CD4-positive, CD25-positive, alpha-beta regulatory T cell (primary cell): ENCODE measurements at regions not wholly inside any gene's neighbourhood (a gene's known extent, or its start where the extent isn't known, plus 50 kb on each side); places are given as distances from the start of the nearest gene placed in this dataset.

Source experiments
- ATAC-seq, 2 donors: fragments of 150-1000 bp; cut with Tn5 transposase; one replicate each; pipeline ENCODE4 v1.10.0; 2021; ENCODE audit warnings: low read depth in 2 of 2, moderate number of reproducible peaks in 2 of 2, moderate library complexity in 1 of 2
- DNase-seq, 3 donors: peaks; one replicate each; pipeline versions ENCODE4 v3.0.0 to v3.0.0-alpha.2; 2012 to 2022; ENCODE audit warnings: mixed read lengths in 1 of 3
- H3K27ac ChIP-seq: one replicate; pipeline ENCODE4 v1.7.0; 2013; ENCODE audit warnings: mild to moderate bottlenecking, low read length; ENCODE audit not compliant: insufficient read depth, poor library complexity, severe bottlenecking
- H3K27me3 ChIP-seq: one replicate; pipeline ENCODE4 v1.7.0; 2013; ENCODE audit warnings: low read length; ENCODE audit not compliant: control insufficient read depth, insufficient read depth
- H3K36me3 ChIP-seq: one replicate; pipeline ENCODE4 v1.7.0; 2013; ENCODE audit warnings: mild to moderate bottlenecking, low read length, moderate library complexity; ENCODE audit not compliant: control insufficient read depth, insufficient read depth
- H3K4me1 ChIP-seq: 2 replicates; pipeline ENCODE4 v1.7.0; 2013; ENCODE audit warnings: mild to moderate bottlenecking, low read length; ENCODE audit not compliant: insufficient read depth, control insufficient read depth, poor library complexity, severe bottlenecking
- H3K4me3 ChIP-seq: one replicate; pipeline ENCODE4 v1.7.0; 2013; ENCODE audit warnings: low read depth, mild to moderate bottlenecking, low read length, moderate library complexity
- H3K9me3 ChIP-seq, 2 experiments: 1 replicate in 1 of 2; 2 replicates in 1 of 2; pipeline ENCODE4 v1.7.0; 2013; ENCODE audit warnings: low read length in 2 of 2, mild to moderate bottlenecking in 1 of 2, moderate library complexity in 1 of 2; ENCODE audit not compliant: control insufficient read depth in 2 of 2
- H3K27ac Mint-ChIP-seq, 3 donors: one replicate each; pipeline ENCODE4 v1.8.0; 2020 to 2022; ENCODE audit warnings: mild to moderate bottlenecking in 3 of 3, mixed read lengths in 3 of 3, moderate library complexity in 2 of 3
- H3K27me3 Mint-ChIP-seq: one replicate; pipeline ENCODE4 v1.8.0; 2022; ENCODE audit warnings: mild to moderate bottlenecking, mixed read lengths
- H3K36me3 Mint-ChIP-seq: one replicate; pipeline ENCODE4 v1.8.0; 2020; ENCODE audit warnings: mixed read lengths
- H3K4me1 Mint-ChIP-seq, 4 donors: one replicate each; pipeline ENCODE4 v1.8.0; 2020 to 2022; ENCODE audit warnings: mixed read lengths in 4 of 4, mild to moderate bottlenecking in 1 of 4
- H3K4me3 Mint-ChIP-seq, 4 donors: one replicate each; pipeline ENCODE4 v1.8.0; 2020 to 2022; ENCODE audit warnings: mild to moderate bottlenecking in 4 of 4, mixed read lengths in 4 of 4, moderate library complexity in 3 of 4
- H3K9me3 Mint-ChIP-seq, 7 donors: one replicate each; pipeline ENCODE4 v1.8.0; 2020 to 2022; ENCODE audit warnings: mixed read lengths in 7 of 7, mild to moderate bottlenecking in 3 of 7, moderate library complexity in 2 of 7

DNA sequence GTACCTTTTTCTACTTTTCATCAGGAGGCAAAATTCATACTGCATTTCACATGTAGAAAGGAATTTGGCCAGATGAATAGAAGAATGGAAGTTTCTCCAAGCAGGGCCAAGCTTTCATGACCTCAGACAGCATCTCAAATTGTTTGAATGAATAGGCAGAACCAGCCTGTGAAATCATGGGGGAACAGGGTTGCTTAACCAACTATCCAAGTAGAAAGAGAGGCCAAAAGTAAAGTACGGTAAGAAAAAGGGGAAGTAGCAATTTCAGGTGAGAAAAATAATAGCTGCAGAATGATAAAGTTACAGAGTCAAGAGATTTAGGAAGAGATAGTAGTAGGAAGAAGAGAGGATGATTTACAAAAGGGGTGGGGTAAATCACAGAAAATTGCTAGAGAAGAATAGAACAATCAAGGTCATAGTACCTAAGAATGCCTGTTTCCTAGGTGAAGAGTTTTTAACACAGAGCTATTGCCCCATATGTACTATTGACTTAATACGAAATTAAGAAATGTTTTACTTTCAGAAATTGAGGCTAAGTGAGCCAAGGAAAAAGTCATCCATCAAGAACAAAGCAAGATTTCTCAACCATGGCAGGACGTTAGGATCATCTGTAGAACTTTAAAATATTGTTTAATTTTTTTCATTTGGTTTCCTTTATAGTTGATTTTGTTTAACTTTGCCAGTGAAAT, 177.1 kb upstream of the TET2 start:
- peaks cover 0 to 6% (median 3%) of the 10 kb centered on the region in 7 donors for H3K9me3 Mint-ChIP-seq
- ATAC-seq (no peak), DNase-seq (no peak)
- Histone ChIP-seq H3K27ac (no peak overlapping the region), H3K4me3 (no peak overlapping the region), H3K9me3 (no peaks in the 10 kb centered on the region), H3K4me1 (peaks cover 4% of the 10 kb centered on the region), H3K36me3 (no peaks in the 10 kb centered on the region), H3K27me3 (peaks cover 2% of the 10 kb centered on the region)
- H3K4me1 Mint-ChIP-seq, result peaks cover 8 to 14% (median 12%) of the 10 kb centered on the region in 4 donors
- no peak overlapping the region for H3K27ac Mint-ChIP-seq
- no peak overlapping the region for H3K4me3 Mint-ChIP-seq
- H3K36me3 Mint-ChIP-seq, result no peaks in the 10 kb centered on the region
- peaks cover 6% of the 10 kb centered on the region for H3K27me3 Mint-ChIP-seq

DNA sequence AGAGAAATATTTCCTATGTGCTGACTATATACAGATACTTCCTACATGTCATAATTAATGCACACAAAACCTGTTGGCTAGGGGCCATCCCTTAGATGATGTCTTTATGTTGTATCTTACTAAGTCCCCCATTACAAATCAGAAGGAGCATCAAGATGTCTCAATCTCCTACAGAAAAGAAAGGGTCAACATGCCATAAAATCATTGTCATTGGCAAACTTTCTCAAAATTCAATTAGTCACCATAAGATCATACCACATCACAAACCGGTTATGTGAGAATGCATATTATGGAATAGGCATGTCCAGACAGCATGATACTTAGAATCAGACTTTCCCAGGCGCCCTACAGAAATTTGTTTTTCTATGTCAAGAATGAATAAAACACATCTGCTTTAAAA, 175.2 kb upstream of the TET2 start:
- Histone ChIP-seq H3K4me1 (peaks cover 4% of the 10 kb centered on the region), H3K27ac (no peak overlapping the region), H3K27me3 (peaks cover 2% of the 10 kb centered on the region), H3K36me3 (no peaks in the 10 kb centered on the region), H3K9me3 (no peaks in the 10 kb centered on the region), H3K4me3 (no peak overlapping the region)
- Mint-ChIP-seq H3K4me3 (no peak overlapping the region), H3K36me3 (no peaks in the 10 kb centered on the region), H3K4me1 (peaks cover 4 to 8% (median 5%) of the 10 kb centered on the region in 4 donors), H3K27ac (no peak overlapping the region), H3K9me3 (peaks cover 0 to 6% (median 1%) of the 10 kb centered on the region in 7 donors), H3K27me3 (peaks cover 6% of the 10 kb centered on the region)
- ATAC-seq (no peak), DNase-seq (no peak)

DNA sequence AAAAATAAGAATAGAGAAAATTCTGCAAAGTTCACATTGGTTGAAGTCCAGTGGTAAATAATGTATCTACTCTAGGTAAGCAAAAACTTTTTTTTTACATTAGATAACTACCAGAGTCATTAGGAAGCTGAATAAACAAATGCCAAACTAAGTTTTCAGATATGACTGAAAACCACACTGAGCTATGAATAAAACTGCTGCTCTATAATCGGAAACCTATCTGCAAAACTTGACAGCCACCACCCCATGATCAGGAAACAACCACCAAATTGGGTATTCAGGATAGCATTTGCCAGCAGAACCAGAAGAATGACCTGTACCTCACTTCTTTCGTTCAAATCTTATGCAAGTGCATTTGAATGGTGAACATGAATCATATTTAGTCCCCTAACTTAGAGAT, 173.0 kb upstream of the TET2 start:
- H3K4me3 ChIP-seq, result no peak overlapping the region
- no peak for DNase-seq
- no peaks in the 10 kb centered on the region for H3K9me3 ChIP-seq
- Mint-ChIP-seq H3K27ac (no peak overlapping the region), H3K4me3 (no peak overlapping the region), H3K9me3 (peaks cover 0 to 3% (median 2%) of the 10 kb centered on the region in 7 donors), H3K4me1 (no peaks in the 10 kb centered on the region), H3K36me3 (no peaks in the 10 kb centered on the region), H3K27me3 (peaks cover 6% of the 10 kb centered on the region)
- ATAC-seq, result no peak
- H3K36me3 ChIP-seq, result no peaks in the 10 kb centered on the region
- H3K27me3 ChIP-seq, result peaks cover 2% of the 10 kb centered on the region
- no peaks in the 10 kb centered on the region for H3K4me1 ChIP-seq
- H3K27ac ChIP-seq, result no peak overlapping the region

DNA sequence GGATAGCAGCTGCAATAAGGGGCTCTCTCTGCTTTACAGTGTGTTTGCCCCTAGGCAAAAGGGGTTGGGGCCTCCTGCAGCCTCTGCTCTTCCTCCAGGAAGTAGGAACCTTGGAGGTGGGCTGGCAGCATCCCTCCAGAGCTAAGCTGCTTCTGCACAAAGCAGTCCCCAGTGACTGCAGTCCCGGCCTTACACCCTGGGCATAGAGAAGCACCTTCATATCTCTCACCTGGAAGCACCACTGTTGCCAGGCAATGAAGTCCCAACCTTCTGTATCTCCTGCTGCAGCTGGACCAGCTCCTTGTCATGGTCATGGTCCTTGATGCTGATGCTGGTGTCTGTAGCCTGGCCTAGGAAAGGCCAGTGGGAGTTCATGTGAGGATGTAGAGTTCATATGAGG, 171.1 kb upstream of the TET2 start:
- no peak overlapping the region for H3K4me3 ChIP-seq
- ATAC-seq (no peak), DNase-seq (no peak)
- no peak overlapping the region for H3K27ac ChIP-seq
- no peak overlapping the region for H3K27ac Mint-ChIP-seq
- H3K36me3 Mint-ChIP-seq, result no peaks in the 10 kb centered on the region
- no peaks in the 10 kb centered on the region for H3K4me1 Mint-ChIP-seq
- H3K9me3 ChIP-seq, result no peaks in the 10 kb centered on the region
- H3K27me3 Mint-ChIP-seq, result peaks cover 6% of the 10 kb centered on the region
- H3K36me3 ChIP-seq, result no peaks in the 10 kb centered on the region
- peaks cover 0 to 6% (median 2%) of the 10 kb centered on the region in 7 donors for H3K9me3 Mint-ChIP-seq
- H3K4me1 ChIP-seq, result no peaks in the 10 kb centered on the region
- H3K27me3 ChIP-seq, result peaks cover 2% of the 10 kb centered on the region
- H3K4me3 Mint-ChIP-seq, result no peak overlapping the region

DNA sequence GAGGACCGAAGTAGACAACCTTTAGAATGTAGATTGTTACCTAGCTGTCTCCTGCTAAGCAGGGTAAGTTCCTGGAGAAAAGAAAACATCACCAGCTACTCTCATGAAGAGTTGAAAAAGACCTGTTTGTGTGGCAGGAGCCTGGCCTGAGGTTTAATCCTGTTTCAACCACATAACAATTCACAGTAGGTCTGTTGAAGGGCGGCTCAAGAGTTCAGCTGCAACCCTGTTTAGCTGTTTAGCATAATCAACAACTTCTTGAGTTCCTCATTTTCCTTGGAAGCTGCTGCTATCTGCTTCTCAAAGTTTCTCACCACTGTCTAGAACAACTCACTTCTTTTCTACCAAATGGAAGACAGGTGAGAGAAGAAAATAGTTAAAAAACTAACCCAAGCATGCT, 170.4 kb upstream of the TET2 start:
- Mint-ChIP-seq H3K4me1 (no peaks in the 10 kb centered on the region), H3K9me3 (peaks cover 0 to 6% (median 2%) of the 10 kb centered on the region in 7 donors), H3K27ac (no peak overlapping the region), H3K36me3 (no peaks in the 10 kb centered on the region), H3K4me3 (no peak overlapping the region), H3K27me3 (peaks cover 6% of the 10 kb centered on the region)
- Histone ChIP-seq H3K36me3 (no peaks in the 10 kb centered on the region), H3K9me3 (no peaks in the 10 kb centered on the region), H3K27ac (no peak overlapping the region), H3K4me1 (no peaks in the 10 kb centered on the region), H3K27me3 (peaks cover 2% of the 10 kb centered on the region), H3K4me3 (no peak overlapping the region)
- ATAC-seq (no peak), DNase-seq (no peak)

DNA sequence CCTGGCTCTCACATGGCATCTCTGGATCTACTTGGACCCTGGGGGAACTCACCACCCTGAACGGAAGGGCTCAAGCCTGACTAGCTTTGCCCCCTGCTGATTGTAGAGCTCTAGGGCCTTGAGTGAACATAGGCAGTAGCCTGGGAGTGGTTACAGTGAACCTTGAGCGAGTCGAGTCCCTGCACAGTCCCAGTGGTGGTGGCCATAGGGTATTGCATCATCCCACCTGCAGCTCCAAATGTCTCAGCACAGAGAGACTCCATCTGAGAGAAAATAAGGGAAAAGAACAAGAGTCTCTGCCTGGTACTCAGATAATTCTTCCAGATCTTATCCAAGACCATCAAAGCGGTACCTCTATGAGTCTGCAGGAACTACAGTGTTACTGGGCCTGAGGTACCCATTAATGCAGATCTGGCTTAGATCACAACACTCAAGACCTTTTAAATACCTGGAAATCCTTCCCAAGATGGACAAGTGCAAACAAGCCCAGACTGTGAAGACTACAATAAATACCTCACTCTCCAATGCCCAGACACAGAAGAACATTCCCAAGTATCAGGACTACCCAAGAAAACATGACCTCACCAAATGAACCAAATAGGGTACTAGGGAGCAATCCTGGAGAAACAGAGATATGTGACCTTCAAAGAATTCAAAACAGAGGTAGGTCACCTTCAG, 167.5 kb upstream of the TET2 start:
- no peaks in the 10 kb centered on the region for H3K36me3 Mint-ChIP-seq
- Histone ChIP-seq H3K4me3 (no peak overlapping the region), H3K9me3 (no peaks in the 10 kb centered on the region), H3K27ac (no peak overlapping the region), H3K27me3 (no peaks in the 10 kb centered on the region), H3K36me3 (no peaks in the 10 kb centered on the region), H3K4me1 (no peaks in the 10 kb centered on the region)
- H3K4me1 Mint-ChIP-seq, result no peaks in the 10 kb centered on the region
- H3K4me3 Mint-ChIP-seq, result no peak overlapping the region
- DNase-seq, result no peak
- peaks cover 0 to 9% (median 2%) of the 10 kb centered on the region in 7 donors for H3K9me3 Mint-ChIP-seq
- peaks cover 4% of the 10 kb centered on the region for H3K27me3 Mint-ChIP-seq
- no peak for ATAC-seq
- H3K27ac Mint-ChIP-seq, result no peak overlapping the region

DNA sequence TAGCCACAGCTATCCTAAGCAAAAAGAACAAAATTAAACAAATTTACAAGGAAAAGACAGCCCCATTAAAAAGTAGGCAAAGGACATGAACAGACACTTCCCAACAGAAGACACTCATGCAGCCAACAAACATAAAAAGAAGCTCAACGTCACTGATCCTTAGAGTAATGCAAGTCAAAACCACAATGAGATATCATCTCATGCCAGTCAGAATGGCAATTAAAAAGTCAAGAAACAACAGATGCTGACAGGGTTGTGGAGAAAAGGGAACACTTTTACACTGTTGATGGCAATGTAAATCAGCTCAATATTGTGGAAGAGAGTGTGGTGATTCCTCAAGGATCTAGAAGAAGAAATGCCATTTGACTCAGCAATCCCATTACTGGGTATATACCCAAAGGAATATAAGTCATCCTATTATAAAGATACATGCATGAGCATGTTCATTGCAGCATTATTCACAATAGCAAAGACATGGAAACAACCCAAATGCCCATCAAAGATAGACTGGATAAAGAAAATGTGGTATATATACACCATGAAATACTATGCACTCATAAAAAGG, 163.0 kb upstream of the TET2 start:
- H3K27ac ChIP-seq, result no peak overlapping the region
- peaks cover 4% of the 10 kb centered on the region for H3K27me3 Mint-ChIP-seq
- H3K36me3 Mint-ChIP-seq, result no peaks in the 10 kb centered on the region
- no peaks in the 10 kb centered on the region for H3K4me1 ChIP-seq
- H3K27me3 ChIP-seq, result no peaks in the 10 kb centered on the region
- DNase-seq, result no peak
- no peak overlapping the region for H3K4me3 ChIP-seq
- peaks cover 0 to 9% (median 2%) of the 10 kb centered on the region in 7 donors for H3K9me3 Mint-ChIP-seq
- ATAC-seq, result no peak
- no peaks in the 10 kb centered on the region for H3K4me1 Mint-ChIP-seq
- H3K4me3 Mint-ChIP-seq, result no peak overlapping the region
- H3K27ac Mint-ChIP-seq, result no peak overlapping the region
- H3K36me3 ChIP-seq, result no peaks in the 10 kb centered on the region
- H3K9me3 ChIP-seq, result no peaks in the 10 kb centered on the region
